Activated naive CD4-positive, alpha-beta T cell (primary cell): ENCODE measurements at regions not wholly inside any gene's neighbourhood (a gene's known extent, or its start where the extent isn't known, plus 50 kb on each side); places are given as distances from the start of the nearest gene placed in this dataset.

Source experiments
- DNase-seq, 4 experiments: peaks; one replicate each; lab custom pipeline; 2025; lab: John Stamatoyannopoulos, UW

- no peak for DNase-seq
Measured at GRCh38 chr12:108037960-108038359, 91.1 kb upstream of the WSCD2 start.

DNA sequence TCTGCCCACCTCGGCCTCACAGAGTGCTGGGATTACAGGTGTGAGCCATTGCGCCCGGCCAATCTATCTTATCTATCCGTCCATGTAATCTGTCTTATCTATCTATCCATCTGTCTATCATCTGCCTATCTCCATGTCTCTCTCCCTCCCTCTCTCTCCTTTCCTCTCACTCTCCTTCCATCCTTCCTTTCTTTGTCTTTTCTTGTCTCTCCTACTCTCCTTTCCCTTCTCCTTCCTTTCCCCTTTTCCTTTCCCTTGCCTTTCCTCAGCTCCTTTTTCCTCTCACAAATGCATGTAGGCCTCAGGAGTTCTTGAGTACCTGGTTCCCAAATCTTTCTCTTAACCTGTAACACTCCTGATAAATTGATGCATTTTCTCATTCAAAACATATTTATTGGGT lies 89.3 kb upstream of the WSCD2 start:
- no peak for DNase-seq

DNA sequence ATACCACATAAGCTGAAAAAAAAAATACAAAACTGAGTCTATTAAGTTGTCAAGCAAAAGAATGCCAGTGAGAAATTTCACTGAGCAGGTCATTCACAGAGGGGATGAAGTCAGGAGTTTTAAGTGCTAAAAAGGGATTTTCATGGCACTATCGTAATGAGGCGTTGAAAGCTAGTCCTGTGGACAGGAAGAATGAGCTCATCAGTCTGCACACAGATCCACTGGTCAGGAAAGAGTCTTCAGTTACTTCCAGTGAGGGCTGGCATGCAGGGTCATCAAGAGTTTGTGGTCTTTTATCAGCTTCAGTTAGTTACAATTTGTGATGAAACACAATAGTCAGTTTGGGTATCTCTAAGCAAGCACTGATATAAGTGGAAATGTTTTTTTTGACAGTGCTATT lies 88.1 kb upstream of the WSCD2 start:
- DNase-seq = no peak

- no peak for DNase-seq
Measured at GRCh38 chr12:108043286-108043685, 85.8 kb upstream of the WSCD2 start.

- DNase-seq = no peak
Measured at GRCh38 chr12:108043750-108044533, 85.1 kb upstream of the WSCD2 start.

DNA sequence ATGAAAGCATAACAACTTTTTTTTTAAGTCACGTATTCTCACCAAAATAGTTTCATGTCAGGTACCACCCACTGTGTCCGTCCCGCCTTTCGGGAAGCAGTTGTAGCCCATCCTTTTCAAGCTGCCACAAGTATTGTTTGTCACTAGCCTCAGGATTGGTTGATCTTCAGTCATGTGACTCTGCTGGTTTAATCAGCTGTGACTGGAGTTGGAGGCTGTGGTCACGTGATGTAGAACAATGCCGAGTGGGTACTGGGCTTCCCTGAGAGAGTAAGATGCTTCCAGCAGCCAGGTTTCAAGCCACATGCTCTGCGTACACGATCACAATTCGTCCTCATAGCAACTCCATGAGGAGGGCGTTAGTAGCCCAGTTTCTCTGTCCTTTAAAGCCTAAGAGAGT lies 83.0 kb upstream of the WSCD2 start:
- DNase-seq = no peak

DNA sequence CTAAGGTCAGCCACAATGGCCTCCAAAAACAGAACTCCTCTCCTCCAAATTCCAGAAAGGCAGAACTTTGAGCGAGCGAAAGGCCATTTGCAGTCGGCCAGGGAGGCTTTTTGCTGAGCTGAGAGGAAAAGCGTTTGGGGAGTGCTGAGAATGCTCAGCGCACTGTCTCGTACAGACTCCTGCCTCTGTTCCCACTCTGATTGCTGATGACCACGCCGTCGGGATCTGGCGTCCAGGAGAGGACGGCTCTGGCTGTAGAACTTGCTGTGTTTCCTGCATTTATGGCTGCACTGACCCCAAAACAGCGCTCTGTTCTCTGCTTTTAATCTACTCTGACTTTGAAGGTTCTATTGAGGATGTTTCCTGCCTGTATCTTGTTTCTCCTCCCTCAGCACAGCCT lies 82.4 kb upstream of the WSCD2 start:
- no peak for DNase-seq

- DNase-seq = no peak
Measured at GRCh38 chr12:108047071-108047550, 82.0 kb upstream of the WSCD2 start.

DNA sequence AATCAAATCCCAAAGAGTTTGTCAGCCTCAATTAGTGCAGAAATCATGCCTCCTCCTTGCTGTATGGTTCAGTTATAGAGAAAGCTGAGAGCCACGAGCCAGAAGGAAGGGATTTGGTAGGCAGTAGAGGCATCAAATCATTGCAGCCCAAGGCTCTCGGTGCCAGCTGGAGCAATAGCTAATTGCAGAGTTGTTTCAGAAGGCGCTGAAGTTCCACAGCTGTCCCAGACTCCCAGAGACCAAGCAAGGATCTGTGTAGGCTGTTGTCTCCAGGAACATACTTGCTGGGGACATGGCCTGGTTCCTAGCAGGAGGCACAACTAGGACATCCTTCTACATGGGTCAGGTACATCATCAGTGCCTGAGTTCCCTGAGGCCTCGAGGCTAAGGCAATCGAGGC lies 80.4 kb upstream of the WSCD2 start:
- no peak for DNase-seq

DNA sequence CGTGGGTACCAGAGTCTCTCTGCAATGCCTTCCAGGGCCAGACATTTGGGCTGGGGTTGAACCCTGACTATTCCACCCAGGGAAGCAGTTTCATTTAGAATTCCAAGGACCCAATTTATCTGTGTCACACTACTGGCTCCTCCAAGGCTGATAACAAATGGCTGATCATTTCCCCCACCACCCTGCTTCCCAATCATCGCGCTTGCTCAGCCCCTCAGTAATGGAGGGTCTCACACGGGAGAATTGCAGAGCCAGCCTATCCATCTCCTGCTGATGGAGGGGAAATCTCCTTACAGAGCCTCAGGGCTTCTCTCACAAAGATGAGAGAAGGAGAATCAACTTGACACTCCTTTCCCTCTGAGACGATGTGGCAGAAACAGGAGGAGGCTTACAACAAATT lies 78.4 kb upstream of the WSCD2 start:
- DNase-seq = no peak

DNA sequence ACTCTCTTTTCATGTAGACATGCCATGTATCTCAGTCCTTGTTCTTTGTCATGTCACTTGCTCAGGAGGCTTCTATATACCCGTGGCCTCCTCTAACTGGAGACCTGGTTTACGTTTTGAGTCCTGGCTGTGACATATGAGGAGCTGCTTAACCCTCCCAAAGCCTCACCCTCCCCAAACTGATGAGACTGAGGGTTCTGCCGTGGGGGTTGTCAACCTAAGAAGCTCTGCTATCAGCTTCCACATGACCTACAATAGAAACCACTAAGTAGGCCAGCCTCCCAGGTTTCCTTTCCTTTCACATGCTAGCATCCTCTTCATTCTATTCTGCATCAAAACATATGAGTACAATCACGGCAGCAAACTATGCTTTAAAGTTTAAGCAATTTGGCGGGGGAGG lies 76.8 kb upstream of the WSCD2 start:
- no peak for DNase-seq

DNA sequence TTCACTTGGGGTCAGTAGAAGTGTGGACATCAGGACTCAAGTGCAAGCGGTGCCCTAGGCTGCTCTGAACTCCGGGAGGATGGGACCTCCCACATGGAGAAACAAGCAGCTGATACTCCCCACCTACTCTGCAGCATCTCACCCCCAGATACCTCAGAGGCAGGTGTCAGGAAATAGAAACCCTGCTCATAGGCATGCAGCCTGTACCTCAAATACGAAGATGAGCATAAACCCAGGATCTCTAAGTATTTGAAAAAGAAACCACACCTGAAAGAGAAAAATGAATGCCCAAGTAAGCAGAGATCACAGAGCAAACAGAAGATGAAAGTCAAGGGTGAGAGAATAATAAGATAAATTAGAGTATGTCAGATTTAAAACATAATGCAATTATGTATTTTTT lies 75.6 kb upstream of the WSCD2 start:
- DNase-seq = no peak

GRCh38 chr12:108054496-108054895 lies 74.6 kb upstream of the WSCD2 start:
- no peak for DNase-seq

GRCh38 chr12:108055141-108055540 lies 73.9 kb upstream of the WSCD2 start:
- DNase-seq = no peak

DNA sequence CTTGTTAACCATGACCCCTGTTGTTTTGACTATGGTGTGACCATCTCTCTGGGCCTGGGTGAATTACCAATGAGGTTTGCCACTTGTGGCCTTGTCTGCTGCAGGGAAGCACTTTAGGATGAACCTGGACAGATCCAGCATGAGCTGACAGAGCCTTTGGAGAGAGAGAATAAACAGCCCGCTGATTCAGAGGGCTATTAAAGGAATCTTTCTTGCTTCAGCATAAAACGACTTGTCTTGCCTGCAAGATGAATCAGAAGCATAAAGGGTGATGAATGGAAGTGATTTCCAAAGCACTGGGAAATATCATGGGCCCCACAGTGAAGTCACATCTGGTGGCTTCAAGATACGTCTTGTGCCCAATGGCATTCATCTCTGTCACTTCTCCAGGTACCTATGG lies 69.0 kb upstream of the WSCD2 start:
- no peak for DNase-seq

DNA sequence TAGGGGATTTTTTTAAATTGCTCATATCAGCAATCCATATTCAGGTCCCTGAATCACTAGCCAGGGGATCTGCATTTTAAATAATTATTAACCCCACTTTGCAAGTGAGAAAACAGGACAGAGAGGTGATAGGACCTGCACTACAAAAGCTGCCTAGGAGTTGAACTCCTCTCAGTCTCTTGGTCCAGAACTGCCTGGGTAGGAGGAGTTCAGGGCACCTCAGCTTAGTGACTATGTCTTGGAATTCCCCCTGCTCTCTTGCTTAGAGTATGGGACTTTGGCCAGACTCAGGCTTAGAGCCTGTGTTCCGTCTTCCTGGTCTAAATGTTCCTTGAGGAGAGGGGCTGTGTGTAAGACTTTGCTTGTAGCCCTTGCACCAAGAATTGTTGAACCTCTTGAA lies 68.2 kb upstream of the WSCD2 start:
- DNase-seq = no peak

GRCh38 chr12:108063192-108063591 lies 65.9 kb upstream of the WSCD2 start:
- no peak for DNase-seq

- no peak for DNase-seq
Measured at GRCh38 chr12:108065069-108065468, 64.0 kb upstream of the WSCD2 start.

DNA sequence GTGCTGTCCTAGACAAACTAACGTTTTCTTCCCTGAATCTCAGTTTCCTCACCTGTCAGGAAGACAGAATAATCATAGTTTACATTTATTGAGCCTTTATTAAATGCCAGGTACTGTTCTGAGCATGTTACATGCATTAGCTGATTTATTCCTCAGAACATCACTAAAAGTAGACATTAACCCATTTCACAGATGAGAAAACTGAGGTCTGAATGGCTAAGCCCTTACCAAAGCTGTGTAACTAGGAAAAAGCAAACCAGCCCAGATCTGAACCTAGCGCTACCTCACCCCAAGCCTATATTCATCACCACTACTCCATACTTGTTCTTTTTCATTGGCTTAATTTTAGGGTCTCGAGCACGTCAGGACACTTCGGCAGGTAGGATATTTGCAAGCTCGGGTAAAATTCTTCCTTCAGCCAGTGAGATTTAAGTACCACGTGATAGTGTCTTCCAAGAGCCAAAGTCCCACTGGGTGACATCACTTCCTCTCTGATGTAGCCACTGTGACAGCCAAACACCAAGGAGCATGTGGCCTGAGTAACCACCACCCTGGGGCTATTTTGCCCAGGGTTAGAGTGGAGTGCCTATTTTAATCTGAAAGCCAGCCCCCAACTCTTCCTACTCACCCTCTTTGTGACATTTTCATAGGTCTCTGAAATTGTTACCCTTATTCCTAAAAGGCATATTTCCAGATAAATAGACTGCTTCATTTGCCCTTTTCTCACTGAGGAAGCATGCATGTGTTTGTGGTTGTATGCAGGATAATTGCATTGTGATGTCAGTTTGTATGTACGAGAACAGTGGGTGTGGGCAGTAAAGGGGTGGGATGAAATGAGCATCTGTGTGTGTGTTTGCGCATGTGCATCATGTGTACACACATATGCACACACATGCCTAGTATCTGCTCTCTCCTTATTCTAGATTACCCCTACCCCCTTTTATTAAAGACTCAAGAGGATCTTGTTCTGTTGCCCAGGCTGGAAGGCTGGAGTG lies 62.2 kb upstream of the WSCD2 start:
- DNase-seq = no peak

DNA sequence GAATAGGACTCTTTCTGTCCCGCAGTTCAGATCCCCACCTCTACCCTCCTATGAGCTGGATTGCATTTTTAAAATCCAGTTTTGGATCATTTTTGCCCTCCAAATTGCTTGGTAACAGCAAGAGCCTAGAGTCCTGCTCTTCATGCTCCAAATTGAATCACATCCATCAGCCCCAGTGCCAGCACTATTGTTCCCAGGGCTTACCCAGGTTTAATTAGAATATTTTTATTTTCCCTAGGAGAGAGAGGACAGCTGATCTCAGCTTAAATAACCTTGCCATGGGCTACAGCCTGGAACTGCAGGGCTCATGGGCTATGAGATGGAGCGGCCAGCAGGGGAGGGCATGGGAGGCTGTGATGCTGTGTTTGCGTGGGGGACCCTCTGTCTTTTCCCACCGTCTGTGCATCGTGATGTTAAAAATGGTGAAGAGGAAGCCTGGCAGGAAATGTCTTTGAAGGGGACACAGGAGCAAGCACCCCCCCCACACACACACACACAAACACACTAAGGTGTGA lies 59.4 kb upstream of the WSCD2 start:
- no peak for DNase-seq

DNA sequence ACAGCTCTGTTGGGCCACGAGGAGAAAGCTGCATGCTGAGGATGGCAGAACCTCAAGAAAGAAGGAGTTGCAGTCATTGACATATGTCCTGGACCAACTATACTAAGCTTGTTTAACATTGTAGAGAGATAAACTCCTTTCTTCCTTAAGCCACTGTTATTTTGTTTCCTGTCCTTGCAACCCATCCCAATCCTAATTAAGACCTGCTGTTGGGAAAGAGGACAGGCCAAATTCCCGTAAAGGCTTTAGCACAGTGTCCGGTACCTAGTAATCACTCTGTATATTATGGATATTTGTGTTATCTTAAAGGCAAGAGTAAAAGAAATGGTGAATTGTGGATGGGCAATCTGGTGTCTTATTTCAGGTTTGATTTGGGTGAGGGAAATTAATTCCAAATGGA lies 53.5 kb upstream of the WSCD2 start:
- DNase-seq = no peak

DNA sequence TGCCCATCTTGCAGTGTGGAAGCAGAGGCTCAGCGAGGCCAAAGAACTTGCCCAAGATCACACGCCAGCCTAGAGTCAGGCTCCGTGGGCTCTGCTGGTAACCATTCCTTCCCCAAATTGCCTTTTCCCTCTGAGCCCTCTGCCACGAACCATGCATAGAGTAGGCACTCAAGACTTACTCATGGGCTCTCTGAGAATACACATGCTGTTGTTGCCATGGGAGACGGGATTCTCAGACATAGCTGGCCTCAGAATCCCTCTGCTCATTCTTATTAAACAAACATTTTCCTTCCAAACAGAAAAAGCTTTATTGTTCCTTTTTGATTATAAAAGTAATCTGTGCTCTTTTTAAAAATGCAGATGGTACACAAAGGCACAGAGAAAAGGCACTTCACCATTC lies 52.5 kb upstream of the WSCD2 start:
- DNase-seq = no peak

GRCh38 chr12:108078428-108078827 lies 50.7 kb upstream of the WSCD2 start:
- no peak for DNase-seq
